ENCODE measurements at regions not wholly inside any gene's neighbourhood (a gene's known extent, or its start where the extent isn't known, plus 50 kb on each side); places are given as distances from the start of the nearest gene placed in this dataset.

GRCh38 chr13:65601855-65602254, 1628.3 kb downstream of the PCDH9 start:
- FAIRE-seq (no peak), DNase-seq (ENCODE audit: low read depth, low spot score) (no peak)
- Histone ChIP-seq H3K4me3 (replicated peaks in 1 of 3; ENCODE audit: insufficient read depth in 1 of 3, low read depth in 1 of 3, low read length in 3 of 3) (no peak overlapping the region), H3K4me1 (ENCODE audit: control insufficient read depth, extremely low read depth, insufficient read depth, low read length) (no peaks in the 10 kb centered on the region), H3K79me2 (ENCODE audit: control insufficient read depth, insufficient read depth, low read length) (no peaks in the 10 kb centered on the region), H3K9me3 (replicated peaks; ENCODE audit: control insufficient read depth, insufficient read depth, low read length) (no peaks in the 10 kb centered on the region), H3K9me1 (replicated peaks; ENCODE audit: control insufficient read depth, extremely low read depth, insufficient read depth, low read length) (no peaks in the 10 kb centered on the region), H3K36me3 (ENCODE audit: control insufficient read depth in 2 of 2, extremely low read depth in 1 of 2, insufficient read depth in 2 of 2, low read length in 2 of 2) (no peaks in the 10 kb centered on the region), H3K27me3 (ENCODE audit: control insufficient read depth in 2 of 2, insufficient read depth in 2 of 2, low read length in 2 of 2) (no peaks in the 10 kb centered on the region), H4K20me1 (replicated peaks; ENCODE audit: control insufficient read depth, extremely low read depth, insufficient read depth, low read length) (no peaks in the 10 kb centered on the region), H3K9ac (replicated peaks; ENCODE audit: extremely low read depth, insufficient read depth, low read length) (no peak overlapping the region), H3K4me2 (ENCODE audit: insufficient read depth, low read length) (no peak overlapping the region), H3K27ac (ENCODE audit: insufficient read depth, low read depth, low read length) (no peak overlapping the region), H2AFZ (ENCODE audit: low read depth, low read length) (no peak overlapping the region)
- dilution Hi-C loops (cut with MboI; ENCODE audit: extremely low pct_ligation_motif_present, low sequenced_read_pairs) (no loop called here), intact Hi-C loops (cut with micrococcal nuclease) (no loop called here)
- CTCF ChIA-PET = no interaction called here
- TF ChIP-seq POLR2A (IDR thresholded peaks at IDR 0.05; ENCODE audit: low read depth, low read length) = no peak
- TF ChIP-seq CTCF (IDR thresholded peaks at IDR 0.05; ENCODE audit: extremely low read depth in 1 of 2, insufficient read depth in 1 of 2, low read depth in 1 of 2, low read length in 2 of 2) = no peak
- no peak for TF ChIP-seq MYC (IDR thresholded peaks at IDR 0.05; ENCODE audit: low read depth, low read length)
- no peak for TF ChIP-seq GATA2 (IDR thresholded peaks at IDR 0.05; ENCODE audit: insufficient read depth, insufficient read length, low read depth, low read length)
- POLR2A ChIA-PET = no interaction called here
- no TSS peak for BruUV-seq (replicated peaks)

GRCh38 chr13:65600702-65601101, 1629.4 kb downstream of the PCDH9 start:
- H3K27ac ChIP-seq (ENCODE audit: insufficient read depth, low read depth, low read length) = no peak overlapping the region
- TF ChIP-seq GATA2 (IDR thresholded peaks at IDR 0.05; ENCODE audit: insufficient read depth, insufficient read length, low read depth, low read length) (peak; percentile 31), POLR2A (IDR thresholded peaks at IDR 0.05; ENCODE audit: low read depth, low read length) (no peak), POLR2AphosphoS5 (IDR thresholded peaks at IDR 0.05; ENCODE audit: insufficient read depth, low read depth, low read length) (no peak), EZH2 (IDR thresholded peaks at IDR 0.05; ENCODE audit: borderline replicate concordance, low read depth, low read length, severe bottlenecking) (no peak), CTCF (IDR thresholded peaks at IDR 0.05; ENCODE audit: extremely low read depth in 1 of 2, insufficient read depth in 1 of 2, low read depth in 1 of 2, low read length in 2 of 2) (no peak), MAX (IDR thresholded peaks at IDR 0.05; ENCODE audit: insufficient read depth, insufficient read length) (no peak)
- DNase-seq (ENCODE audit: low read depth, low spot score) (no peak), FAIRE-seq (peak; percentile 12)
- H3K4me3 ChIP-seq (replicated peaks in 1 of 3; ENCODE audit: insufficient read depth in 1 of 3, low read depth in 1 of 3, low read length in 3 of 3) = no peak overlapping the region
- H3K36me3 ChIP-seq (ENCODE audit: control insufficient read depth in 2 of 2, extremely low read depth in 1 of 2, insufficient read depth in 2 of 2, low read length in 2 of 2) = no peaks in the 10 kb centered on the region
- no peak overlapping the region for H3K4me2 ChIP-seq (ENCODE audit: insufficient read depth, low read length)
- BruUV-seq (replicated peaks) = no TSS peak
- H3K27me3 ChIP-seq (ENCODE audit: control insufficient read depth in 2 of 2, insufficient read depth in 2 of 2, low read length in 2 of 2) = no peaks in the 10 kb centered on the region
- intact Hi-C loops (cut with micrococcal nuclease) = no loop called here
- H3K4me1 ChIP-seq (ENCODE audit: control insufficient read depth, extremely low read depth, insufficient read depth, low read length) = no peaks in the 10 kb centered on the region
- ChIA-PET CTCF (no interaction called here), POLR2A (interaction anchor here (0.7 kb wide), 1 partner anchor 973 kb away, joined by 7 read pairs; no protein-coding TSS in a partner anchor)
- peak overlapping the region; percentile 44 for H2AFZ ChIP-seq (ENCODE audit: low read depth, low read length)
- H3K79me2 ChIP-seq (ENCODE audit: control insufficient read depth, insufficient read depth, low read length) = no peaks in the 10 kb centered on the region
- no peaks in the 10 kb centered on the region for H3K9me1 ChIP-seq (replicated peaks; ENCODE audit: control insufficient read depth, extremely low read depth, insufficient read depth, low read length)
- dilution Hi-C loops (cut with MboI; ENCODE audit: extremely low pct_ligation_motif_present, low sequenced_read_pairs) = no loop called here
- H3K9me3 ChIP-seq (replicated peaks; ENCODE audit: control insufficient read depth, insufficient read depth, low read length) = no peaks in the 10 kb centered on the region
- H3K9ac ChIP-seq (replicated peaks; ENCODE audit: extremely low read depth, insufficient read depth, low read length) = no peak overlapping the region
- H4K20me1 ChIP-seq (replicated peaks; ENCODE audit: control insufficient read depth, extremely low read depth, insufficient read depth, low read length) = no peaks in the 10 kb centered on the region

All from endothelial cell of umbilical vein (primary cell).